GM12801 (cell line): ENCODE measurements at regions not wholly inside any gene's neighbourhood (a gene's known extent, or its start where the extent isn't known, plus 50 kb on each side); places are given as distances from the start of the nearest gene placed in this dataset.

Experiments
- TF ChIP-seq, protein P1 (sequence below): IDR thresholded peaks from one replicate; pipeline ENCODE4 v1.5.1; 2011; ENCODE audit warnings: control low read depth; ENCODE audit not compliant: insufficient read length; ENCODE audit errors: extremely low read depth

DNA sequence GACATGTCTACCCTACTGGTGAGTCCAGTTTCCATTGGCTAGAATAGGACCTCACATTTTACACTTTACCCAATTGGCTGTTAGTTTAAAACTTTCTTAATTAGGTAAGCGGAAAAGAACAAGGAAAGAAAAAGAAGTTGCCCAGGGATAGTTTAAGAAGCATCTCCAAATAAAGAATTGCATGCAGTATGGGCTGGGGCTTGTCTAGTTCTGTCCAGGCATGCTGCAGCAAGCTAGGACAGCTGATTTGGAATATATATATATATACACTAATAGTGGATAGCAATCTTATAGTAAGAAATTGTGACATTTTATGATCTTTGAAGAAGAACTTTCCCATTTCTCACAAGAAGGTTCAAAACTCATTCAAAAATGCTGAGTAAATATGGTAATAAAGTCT lies 90.0 kb upstream of the ERBB4 start:
- TF ChIP-seq, protein P1, sequence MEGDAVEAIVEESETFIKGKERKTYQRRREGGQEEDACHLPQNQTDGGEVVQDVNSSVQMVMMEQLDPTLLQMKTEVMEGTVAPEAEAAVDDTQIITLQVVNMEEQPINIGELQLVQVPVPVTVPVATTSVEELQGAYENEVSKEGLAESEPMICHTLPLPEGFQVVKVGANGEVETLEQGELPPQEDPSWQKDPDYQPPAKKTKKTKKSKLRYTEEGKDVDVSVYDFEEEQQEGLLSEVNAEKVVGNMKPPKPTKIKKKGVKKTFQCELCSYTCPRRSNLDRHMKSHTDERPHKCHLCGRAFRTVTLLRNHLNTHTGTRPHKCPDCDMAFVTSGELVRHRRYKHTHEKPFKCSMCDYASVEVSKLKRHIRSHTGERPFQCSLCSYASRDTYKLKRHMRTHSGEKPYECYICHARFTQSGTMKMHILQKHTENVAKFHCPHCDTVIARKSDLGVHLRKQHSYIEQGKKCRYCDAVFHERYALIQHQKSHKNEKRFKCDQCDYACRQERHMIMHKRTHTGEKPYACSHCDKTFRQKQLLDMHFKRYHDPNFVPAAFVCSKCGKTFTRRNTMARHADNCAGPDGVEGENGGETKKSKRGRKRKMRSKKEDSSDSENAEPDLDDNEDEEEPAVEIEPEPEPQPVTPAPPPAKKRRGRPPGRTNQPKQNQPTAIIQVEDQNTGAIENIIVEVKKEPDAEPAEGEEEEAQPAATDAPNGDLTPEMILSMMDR = no peak

DNA sequence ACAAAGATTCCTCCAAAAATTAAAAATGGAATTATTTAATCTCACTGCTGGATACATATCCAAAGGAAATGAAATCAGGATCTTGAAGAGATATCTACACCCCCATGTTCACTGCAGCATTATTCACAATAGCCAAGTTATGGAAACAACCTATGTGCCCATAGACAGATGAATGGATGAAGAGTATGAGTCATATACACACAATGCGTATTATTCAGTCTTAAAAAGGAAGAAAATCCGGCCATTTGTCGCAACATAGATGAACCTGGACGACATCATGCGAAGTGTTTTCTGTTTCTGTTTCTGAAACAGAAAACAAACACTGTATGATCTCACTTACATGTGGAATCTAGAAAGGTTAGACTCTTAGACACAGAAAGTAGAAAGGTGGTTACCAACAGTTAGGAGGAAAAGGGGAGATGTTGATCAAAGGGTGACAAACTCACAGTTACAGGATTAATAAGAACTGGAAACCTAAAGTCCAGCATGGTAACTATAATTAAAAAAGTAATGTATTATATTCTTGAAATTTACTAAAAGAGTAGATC lies 87.8 kb upstream of the ERBB4 start:
- TF ChIP-seq, protein P1 = no peak

DNA sequence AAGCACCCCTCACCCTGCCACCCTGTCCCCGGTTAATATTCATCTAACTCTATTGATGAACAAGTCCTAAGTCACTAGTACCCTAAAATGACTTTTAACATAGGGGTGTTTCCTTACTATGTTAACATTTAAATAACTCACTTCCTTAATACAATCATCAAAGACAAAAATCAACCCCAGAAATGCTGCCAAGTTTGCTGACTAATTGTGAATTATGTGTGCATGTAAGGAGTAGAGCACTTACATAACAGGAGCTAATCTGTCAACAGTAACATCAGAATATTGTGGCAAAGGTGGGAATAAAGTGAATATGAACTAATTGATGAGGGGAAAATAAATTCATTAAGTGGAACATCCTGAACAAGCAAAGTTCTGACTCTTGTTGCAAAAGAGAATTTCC lies 81.4 kb upstream of the ERBB4 start:
- TF ChIP-seq, protein P1 = no peak

DNA sequence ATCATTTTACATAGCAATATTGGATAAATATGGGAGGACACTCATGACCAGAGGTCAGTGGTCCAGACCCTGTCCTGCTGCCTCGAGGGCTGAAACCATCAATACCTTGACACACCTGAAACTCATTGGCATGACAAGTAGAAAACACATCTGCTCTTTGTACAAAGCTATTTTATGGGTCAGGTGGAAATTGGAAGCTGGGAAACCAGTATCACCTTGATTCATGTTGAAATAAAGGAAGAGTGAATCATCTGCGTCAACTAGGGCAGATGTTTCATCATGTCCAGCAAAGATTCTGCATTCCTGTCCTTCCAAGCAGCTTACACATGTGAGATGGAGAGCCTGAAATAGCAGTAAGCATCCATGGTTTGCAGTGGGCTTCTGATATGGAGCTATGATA lies 80.0 kb upstream of the ERBB4 start:
- TF ChIP-seq, protein P1 = no peak

DNA sequence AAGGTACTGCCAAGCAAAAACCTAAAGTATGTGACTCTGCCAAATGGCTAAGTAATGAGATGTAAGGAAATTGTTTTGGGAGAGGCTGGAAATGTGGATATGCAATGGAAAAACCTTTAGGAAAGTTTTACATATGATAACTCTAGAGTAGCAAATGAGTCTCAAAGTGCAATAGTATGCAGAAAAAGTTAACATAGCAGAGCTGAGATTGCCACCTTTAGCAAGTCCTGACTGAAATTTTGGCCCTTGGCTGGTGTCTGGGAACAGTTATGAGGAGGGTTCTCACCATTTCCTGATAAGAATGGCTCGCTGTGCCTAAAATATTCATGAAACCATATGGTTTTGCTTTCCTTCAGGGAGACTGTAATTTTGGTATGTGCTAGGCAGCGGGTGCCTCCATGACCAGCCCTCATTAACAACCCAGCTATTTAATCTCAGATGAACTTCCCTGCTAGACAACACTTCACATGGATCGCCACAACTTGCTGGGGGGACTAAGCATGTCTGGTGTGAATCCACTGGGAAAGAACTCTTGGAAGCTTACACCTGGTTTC lies 72.3 kb upstream of the ERBB4 start:
- TF ChIP-seq, protein P1 = no peak

DNA sequence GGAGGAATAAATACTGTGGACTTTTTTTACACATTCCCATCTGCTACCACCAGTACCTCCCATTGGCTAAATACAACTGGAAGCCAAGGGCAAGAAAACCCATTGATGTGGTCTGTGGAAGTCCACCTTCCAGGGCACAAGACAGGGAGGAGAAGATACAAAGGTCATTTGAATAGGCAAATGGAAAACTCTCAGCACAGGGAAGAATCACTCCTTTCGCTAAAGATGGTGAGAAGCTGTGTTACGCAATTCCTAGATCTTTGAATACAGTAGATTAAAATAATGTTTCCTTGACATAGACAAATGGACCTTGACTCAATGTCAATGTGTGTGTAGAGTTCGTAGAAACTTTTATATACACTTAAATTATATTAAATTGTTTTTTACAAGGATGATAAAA lies 70.9 kb upstream of the ERBB4 start:
- TF ChIP-seq, protein P1 = no peak

DNA sequence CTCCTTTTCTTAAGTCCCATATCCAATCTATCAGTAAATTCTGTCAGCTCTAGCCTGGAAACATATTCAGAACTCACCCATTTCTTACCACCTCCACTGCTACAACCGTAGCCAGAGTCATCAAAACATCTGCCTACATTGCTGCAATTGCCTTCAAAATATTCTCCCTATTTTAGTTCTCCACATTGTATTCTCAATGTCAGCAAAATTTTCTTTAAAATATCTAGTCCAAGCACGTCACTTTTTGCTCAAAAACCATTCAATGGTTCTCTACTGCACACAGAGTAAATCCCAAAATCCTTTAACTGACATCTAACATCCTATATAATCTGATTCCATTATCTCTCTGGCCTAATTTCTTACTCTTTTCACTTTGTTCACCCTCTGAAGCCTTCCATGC lies 68.5 kb upstream of the ERBB4 start:
- TF ChIP-seq, protein P1 = no peak

DNA sequence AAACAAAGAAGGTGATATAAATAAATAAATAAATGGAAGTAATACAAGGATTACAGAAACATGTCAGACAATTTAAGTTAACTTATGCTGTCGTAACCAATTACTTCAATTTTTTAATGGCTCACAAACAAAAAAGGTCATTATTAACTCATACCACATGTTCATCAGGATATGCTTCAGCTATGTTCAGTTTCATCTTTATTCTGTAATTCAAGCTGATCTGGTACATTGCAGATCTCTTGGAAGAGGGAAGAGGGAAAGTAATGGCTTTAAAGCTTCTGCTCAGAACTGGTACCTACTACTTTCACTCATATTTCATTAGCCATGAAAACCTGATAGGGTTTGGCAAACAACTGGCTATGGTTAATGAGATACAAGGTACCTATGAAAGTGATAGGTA lies 67.6 kb upstream of the ERBB4 start:
- TF ChIP-seq, protein P1 = no peak
